Calu3 (cell line): ENCODE measurements at regions not wholly inside any gene's neighbourhood (a gene's known extent, or its start where the extent isn't known, plus 50 kb on each side); places are given as distances from the start of the nearest gene placed in this dataset.

Experiments
- BruUV-seq: library from RNA; stranded (reverse); fragments of 400-500 nt; replicated peaks from 2 replicates; lab custom pipeline; 2021; lab: Mats Ljungman, UMichigan
- CTCF ChIA-PET: fragments of 300-600 bp; sonication (Branson Sonifier 250); formaldehyde crosslinking; loops from one replicate; lab custom pipeline; 2022; ENCODE audit warnings: antibody characterized with exemption; lab: Charles Lee
- DNase-seq: peaks from one replicate; pipeline ENCODE4 v3.0.0; 2022
- H3K27ac Mint-ChIP-seq: one replicate; pipeline ENCODE4 v1.8.0; 2022; ENCODE audit warnings: mixed read lengths; ENCODE audit not compliant: unreplicated experiment
- H3K27me3 Mint-ChIP-seq: one replicate; pipeline ENCODE4 v1.8.0; 2022; ENCODE audit warnings: mixed read lengths; ENCODE audit not compliant: unreplicated experiment
- H3K36me3 Mint-ChIP-seq: one replicate; pipeline ENCODE4 v1.8.0; 2022; ENCODE audit warnings: mild to moderate bottlenecking, moderate library complexity, mixed read lengths; ENCODE audit not compliant: insufficient read depth, unreplicated experiment
- H3K4me1 Mint-ChIP-seq: one replicate; pipeline ENCODE4 v1.8.0; 2022; ENCODE audit warnings: mild to moderate bottlenecking, low read depth, mixed read lengths; ENCODE audit not compliant: unreplicated experiment
- H3K4me3 Mint-ChIP-seq: one replicate; pipeline ENCODE4 v1.8.0; 2022; ENCODE audit warnings: mild to moderate bottlenecking, low read depth, moderate library complexity, mixed read lengths; ENCODE audit not compliant: unreplicated experiment
- H3K9me3 Mint-ChIP-seq: one replicate; pipeline ENCODE4 v1.8.0; 2022; ENCODE audit warnings: low read depth, mixed read lengths; ENCODE audit not compliant: unreplicated experiment
- CTCF ChIP-seq: fragments of 200-600 bp; IDR thresholded peaks from one replicate; pipeline ENCODE4 v1.8.0; 2022; ENCODE audit warnings: antibody characterized with exemption; ENCODE audit not compliant: unreplicated experiment
- intact Hi-C: fragments of 100-400 bp; cut with micrococcal nuclease; formaldehyde crosslinking; loops from one replicate; pipeline ENCODE4 v1.10.0; 2022; ENCODE audit not compliant: unreplicated experiment

GRCh38 chr19:32189956-32190706 is 155.3 kb upstream of the ZNF507 start:
- Mint-ChIP-seq H3K4me3 (no peak overlapping the region), H3K36me3 (no peaks in the 10 kb centered on the region), H3K27ac (no peak overlapping the region), H3K9me3 (peaks cover 9% of the 10 kb centered on the region), H3K4me1 (no peaks in the 10 kb centered on the region), H3K27me3 (no peaks in the 10 kb centered on the region)
- intact Hi-C loops: no loop called here
- BruUV-seq: no TSS peak
- no peak for DNase-seq
- CTCF ChIA-PET: no interaction called here
- no peak for TF ChIP-seq CTCF

- no peaks in the 10 kb centered on the region for H3K4me1 Mint-ChIP-seq
- no peaks in the 10 kb centered on the region for H3K36me3 Mint-ChIP-seq
- intact Hi-C loops: no loop called here
- no peak for DNase-seq
- BruUV-seq: no TSS peak
- CTCF ChIA-PET: no interaction called here
- no peak overlapping the region for H3K4me3 Mint-ChIP-seq
- TF ChIP-seq CTCF: no peak
- H3K27me3 Mint-ChIP-seq: no peaks in the 10 kb centered on the region
- peaks cover 9% of the 10 kb centered on the region for H3K9me3 Mint-ChIP-seq
- no peak overlapping the region for H3K27ac Mint-ChIP-seq
Observed at GRCh38 chr19:32191921-32192320, 153.5 kb upstream of the ZNF507 start.

- CTCF ChIA-PET: no interaction called here
- TF ChIP-seq CTCF: no peak
Observed at GRCh38 chr19:32195706-32196610, 149.5 kb upstream of the ZNF507 start.

GRCh38 chr19:32196690-32197420 is 148.6 kb upstream of the ZNF507 start:
- Mint-ChIP-seq H3K27ac (no peak overlapping the region), H3K4me1 (no peaks in the 10 kb centered on the region), H3K9me3 (peaks cover 6% of the 10 kb centered on the region), H3K4me3 (no peak overlapping the region), H3K27me3 (no peaks in the 10 kb centered on the region), H3K36me3 (no peaks in the 10 kb centered on the region)
- BruUV-seq: no TSS peak
- no peak for TF ChIP-seq CTCF
- DNase-seq: no peak
- CTCF ChIA-PET: no interaction called here
- intact Hi-C loops: no loop called here

More at GRCh38 chr19:32195706-32196610, 149.5 kb upstream of the ZNF507 start:
- BruUV-seq: no TSS peak
- H3K36me3 Mint-ChIP-seq: no peaks in the 10 kb centered on the region
- H3K4me3 Mint-ChIP-seq: no peak overlapping the region
- H3K4me1 Mint-ChIP-seq: no peaks in the 10 kb centered on the region
- no peak for DNase-seq
- intact Hi-C loops: no loop called here
- no peaks in the 10 kb centered on the region for H3K27me3 Mint-ChIP-seq
- H3K9me3 Mint-ChIP-seq: peaks cover 6% of the 10 kb centered on the region
- no peak overlapping the region for H3K27ac Mint-ChIP-seq
